Keratinocyte (primary cell): ENCODE measurements at regions not wholly inside any gene's neighbourhood (a gene's known extent, or its start where the extent isn't known, plus 50 kb on each side); places are given as distances from the start of the nearest gene placed in this dataset.

Source experiments
- DNase-seq: peaks from one replicate; pipeline ENCODE4 v3.0.0-alpha.2; 2011; ENCODE audit warnings: low read depth, missing footprints, low spot score
- FAIRE-seq: peaks from 2 replicates; lab custom pipeline; 2011; peaks lifted over from hg19 to GRCh38; lab: Jason Lieb, UNC
- H2AFZ ChIP-seq: 2 replicates; pipeline ENCODE4 v1.6.0; 2012; ENCODE audit warnings: low read length, control low read depth, inconsistent platforms; ENCODE audit not compliant: control insufficient read depth
- H3K27ac ChIP-seq: 2 replicates; pipeline ENCODE4 v1.5.1; 2011; ENCODE audit warnings: low read length; ENCODE audit not compliant: control insufficient read depth, insufficient read depth
- H3K27me3 ChIP-seq: 3 replicates; pipeline ENCODE4 v1.6.0; 2011; ENCODE audit warnings: low read length; ENCODE audit not compliant: control insufficient read depth, insufficient read depth; ENCODE audit errors: extremely low read depth
- H3K36me3 ChIP-seq, 2 experiments: 2 replicates in 1 of 2; 3 replicates in 1 of 2; pipeline ENCODE4 v1.5.1; 2011; ENCODE audit warnings: low read length in 2 of 2, mild to moderate bottlenecking in 1 of 2; ENCODE audit not compliant: control insufficient read depth in 2 of 2, insufficient read depth in 2 of 2; ENCODE audit errors: extremely low read depth in 1 of 2
- H3K4me1 ChIP-seq: 3 replicates; pipeline ENCODE4 v1.5.1; 2011; ENCODE audit warnings: low read length; ENCODE audit not compliant: control insufficient read depth, insufficient read depth; ENCODE audit errors: extremely low read depth
- H3K4me2 ChIP-seq: 3 replicates; pipeline ENCODE4 v1.6.0; 2011; ENCODE audit warnings: low read depth, low read length; ENCODE audit not compliant: control insufficient read depth, insufficient read depth; ENCODE audit errors: extremely low read depth
- H3K4me3 ChIP-seq, 3 experiments: fragments of 200-600 bp in 1 of 3; sonication (generic) in 1 of 3; 2 replicates in 2 of 3; 3 replicates in 1 of 3; pipeline ENCODE4 v1.5.1; 2011 to 2016; ENCODE audit warnings: low read length in 3 of 3, mild to moderate bottlenecking in 3 of 3, control low read depth in 2 of 3, inconsistent platforms in 1 of 3, low read depth in 1 of 3, mixed read lengths in 1 of 3, mixed run types in 1 of 3, moderate library complexity in 1 of 3; ENCODE audit not compliant: control insufficient read depth in 2 of 3, insufficient read depth in 2 of 3; ENCODE audit errors: extremely low read depth in 1 of 3
- H3K79me2 ChIP-seq: 2 replicates; pipeline ENCODE4 v1.6.0; 2012; ENCODE audit warnings: low read length; ENCODE audit not compliant: control insufficient read depth, insufficient read depth
- H3K9ac ChIP-seq: 3 replicates; pipeline ENCODE4 v1.6.0; 2011; ENCODE audit warnings: low read length; ENCODE audit not compliant: control insufficient read depth, insufficient read depth; ENCODE audit errors: extremely low read depth
- H3K9me1 ChIP-seq: 3 replicates; pipeline ENCODE4 v1.6.0; 2011; ENCODE audit warnings: low read length; ENCODE audit not compliant: control insufficient read depth, insufficient read depth; ENCODE audit errors: extremely low read depth
- H3K9me3 ChIP-seq: 2 replicates; pipeline ENCODE4 v1.5.1; 2012; ENCODE audit warnings: low read depth, low read length; ENCODE audit not compliant: control insufficient read depth
- H4K20me1 ChIP-seq: 3 replicates; pipeline ENCODE4 v1.6.0; 2011; ENCODE audit warnings: low read length; ENCODE audit not compliant: control insufficient read depth, insufficient read depth; ENCODE audit errors: extremely low read depth
- EZH2 ChIP-seq: IDR thresholded peaks from one replicate; pipeline ENCODE4 v1.6.1; 2012; ENCODE audit warnings: inconsistent platforms, mild to moderate bottlenecking, low read length, moderate library complexity
- dilution Hi-C: fragments of 300-500 bp; cut with MboI; formaldehyde crosslinking; loops from one replicate; pipeline ENCODE4 v1.7.0; 2020; ENCODE audit warnings: low sequenced_read_pairs; ENCODE audit not compliant: extremely low pct_ligation_motif_present
- TF ChIP-seq, protein P1 (sequence below), 3 experiments: IDR thresholded peaks in 1 of 3; conservative IDR thresholded peaks in 1 of 3; optimal IDR thresholded peaks in 1 of 3; 2 replicates in 2 of 3; 3 replicates in 1 of 3; pipeline versions ENCODE3 to v1.5.1; 2011; ENCODE audit warnings: low read length in 3 of 3, mild to moderate bottlenecking in 3 of 3, moderate library complexity in 2 of 3, control low read depth in 1 of 3, inconsistent platforms in 1 of 3; ENCODE audit not compliant: insufficient read depth in 2 of 3; ENCODE audit errors: extremely low read depth in 1 of 3

DNA sequence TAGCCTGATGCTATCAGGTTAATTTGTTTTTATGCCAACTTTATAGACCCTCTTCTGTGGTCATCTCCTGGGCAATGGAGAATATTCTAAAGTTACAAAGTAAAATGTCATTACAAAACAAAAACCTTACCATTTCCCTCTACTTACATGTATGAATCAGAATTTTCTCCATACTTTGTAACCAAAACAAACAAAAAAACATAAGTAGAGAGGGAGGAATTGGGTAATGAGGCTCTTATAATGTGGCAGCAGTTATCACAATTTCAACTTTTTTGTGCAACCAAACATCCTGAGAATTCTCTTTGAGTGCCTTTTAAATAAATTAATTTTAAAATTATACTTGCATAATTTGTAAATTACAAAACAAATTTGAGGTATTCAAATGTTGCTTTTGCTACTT, 332.8 kb downstream of the TXNL1 start:
- Histone ChIP-seq H3K4me1 (no peaks in the 10 kb centered on the region), H2AFZ (no peak overlapping the region), H3K79me2 (no peaks in the 10 kb centered on the region), H4K20me1 (no peaks in the 10 kb centered on the region), H3K9me1 (no peaks in the 10 kb centered on the region), H3K4me2 (no peak overlapping the region), H3K27me3 (no peaks in the 10 kb centered on the region), H3K9ac (no peak overlapping the region), H3K9me3 (no peaks in the 10 kb centered on the region), H3K27ac (no peak overlapping the region), H3K4me3 (no peak overlapping the region), H3K36me3 (no peaks in the 10 kb centered on the region)
- TF ChIP-seq, protein P1, sequence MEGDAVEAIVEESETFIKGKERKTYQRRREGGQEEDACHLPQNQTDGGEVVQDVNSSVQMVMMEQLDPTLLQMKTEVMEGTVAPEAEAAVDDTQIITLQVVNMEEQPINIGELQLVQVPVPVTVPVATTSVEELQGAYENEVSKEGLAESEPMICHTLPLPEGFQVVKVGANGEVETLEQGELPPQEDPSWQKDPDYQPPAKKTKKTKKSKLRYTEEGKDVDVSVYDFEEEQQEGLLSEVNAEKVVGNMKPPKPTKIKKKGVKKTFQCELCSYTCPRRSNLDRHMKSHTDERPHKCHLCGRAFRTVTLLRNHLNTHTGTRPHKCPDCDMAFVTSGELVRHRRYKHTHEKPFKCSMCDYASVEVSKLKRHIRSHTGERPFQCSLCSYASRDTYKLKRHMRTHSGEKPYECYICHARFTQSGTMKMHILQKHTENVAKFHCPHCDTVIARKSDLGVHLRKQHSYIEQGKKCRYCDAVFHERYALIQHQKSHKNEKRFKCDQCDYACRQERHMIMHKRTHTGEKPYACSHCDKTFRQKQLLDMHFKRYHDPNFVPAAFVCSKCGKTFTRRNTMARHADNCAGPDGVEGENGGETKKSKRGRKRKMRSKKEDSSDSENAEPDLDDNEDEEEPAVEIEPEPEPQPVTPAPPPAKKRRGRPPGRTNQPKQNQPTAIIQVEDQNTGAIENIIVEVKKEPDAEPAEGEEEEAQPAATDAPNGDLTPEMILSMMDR (optimal IDR thresholded peaks at IDR 0.05 in 1 of 3, IDR thresholded peaks at IDR 0.05 in 1 of 3, conservative IDR thresholded peaks at IDR 0.05 in 1 of 3; ENCODE audit: extremely low read depth in 1 of 3, insufficient read depth in 2 of 3, low read length in 3 of 3): no peak
- TF ChIP-seq EZH2: no peak
- FAIRE-seq (no peak), DNase-seq (no peak)
- dilution Hi-C loops: no loop called here

DNA sequence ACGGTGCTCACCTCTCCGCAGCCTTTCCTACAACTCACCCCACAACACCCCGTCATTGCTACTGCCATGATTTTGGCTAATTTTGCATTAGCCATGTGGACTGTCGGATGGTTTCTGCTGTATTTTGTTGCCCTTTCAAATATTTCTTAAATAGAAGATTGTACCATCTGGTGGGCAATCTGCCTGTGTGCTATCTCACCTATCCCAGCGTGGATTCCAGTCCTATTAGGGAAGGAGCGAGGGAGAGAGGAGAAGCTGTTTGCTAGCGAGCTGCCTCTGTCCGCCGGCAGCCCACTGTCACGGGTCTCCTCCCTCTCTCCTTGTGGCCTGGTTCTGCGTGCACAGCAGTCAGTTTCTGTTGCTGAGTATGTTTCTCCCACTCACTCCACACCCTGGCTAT, 336.2 kb downstream of the TXNL1 start:
- Histone ChIP-seq H3K4me2 (no peak overlapping the region), H3K27ac (no peak overlapping the region), H4K20me1 (no peaks in the 10 kb centered on the region), H3K9me1 (no peaks in the 10 kb centered on the region), H3K36me3 (no peaks in the 10 kb centered on the region), H2AFZ (no peak overlapping the region), H3K4me3 (no peak overlapping the region), H3K9ac (no peak overlapping the region), H3K9me3 (no peaks in the 10 kb centered on the region), H3K4me1 (no peaks in the 10 kb centered on the region), H3K27me3 (no peaks in the 10 kb centered on the region), H3K79me2 (no peaks in the 10 kb centered on the region)
- DNase-seq: no peak
- FAIRE-seq: no peak
- dilution Hi-C loops: no loop called here
- TF ChIP-seq, protein P1 (optimal IDR thresholded peaks at IDR 0.05 in 1 of 3, IDR thresholded peaks at IDR 0.05 in 1 of 3, conservative IDR thresholded peaks at IDR 0.05 in 1 of 3; ENCODE audit: extremely low read depth in 1 of 3, insufficient read depth in 2 of 3, low read length in 3 of 3): no peak
- no peak for TF ChIP-seq EZH2
